H9 (cell line): ENCODE measurements at regions not wholly inside any gene's neighbourhood (a gene's known extent, or its start where the extent isn't known, plus 50 kb on each side); places are given as distances from the start of the nearest gene placed in this dataset.

Experiments used
- DNase-seq: peaks from one replicate; pipeline ENCODE4 v3.0.0-alpha.2; 2017
- H2AFZ ChIP-seq: one replicate; pipeline ENCODE4 v1.6.1; 2013; ENCODE audit warnings: mild to moderate bottlenecking, low read length, control low read depth, moderate library complexity
- H2AK5ac ChIP-seq: 2 replicates; pipeline ENCODE4 v1.6.1; 2013; ENCODE audit warnings: low read length, control low read depth, mixed read lengths; ENCODE audit not compliant: insufficient read length
- H2BK120ac ChIP-seq: one replicate; pipeline ENCODE4 v1.6.1; 2013; ENCODE audit warnings: low read depth, mild to moderate bottlenecking, low read length, control low read depth, inconsistent platforms; ENCODE audit not compliant: poor library complexity, severe bottlenecking
- H2BK12ac ChIP-seq: 2 replicates; pipeline ENCODE4 v1.6.1; 2013; ENCODE audit warnings: low read length, control low read depth, mixed read lengths, low read depth; ENCODE audit not compliant: insufficient read length
- H2BK15ac ChIP-seq: 2 replicates; pipeline ENCODE4 v1.6.1; 2013; ENCODE audit warnings: low read depth, low read length, control low read depth
- H2BK20ac ChIP-seq: one replicate; pipeline ENCODE4 v1.6.1; 2013; ENCODE audit warnings: low read depth, mild to moderate bottlenecking, low read length, control low read depth, inconsistent platforms; ENCODE audit not compliant: poor library complexity, severe bottlenecking
- H2BK5ac ChIP-seq: 2 replicates; pipeline ENCODE4 v1.6.1; 2013; ENCODE audit warnings: low read length, control low read depth, mixed read lengths; ENCODE audit not compliant: insufficient read length
- H3K14ac ChIP-seq: 2 replicates; pipeline ENCODE4 v1.6.1; 2013; ENCODE audit warnings: low read length, control low read depth; ENCODE audit not compliant: insufficient read depth
- H3K18ac ChIP-seq: 2 replicates; pipeline ENCODE4 v1.6.1; 2013; ENCODE audit warnings: low read depth, mild to moderate bottlenecking, mixed read lengths, low read length, control low read depth; ENCODE audit not compliant: insufficient read length
- H3K23ac ChIP-seq: 2 replicates; pipeline ENCODE4 v1.6.1; 2013; ENCODE audit warnings: low read length, control low read depth, mixed read lengths, low read depth; ENCODE audit not compliant: insufficient read length
- H3K23me2 ChIP-seq: 2 replicates; pipeline ENCODE4 v1.6.1; 2013; ENCODE audit warnings: low read depth, mild to moderate bottlenecking, mixed read lengths, low read length, control low read depth; ENCODE audit not compliant: insufficient read length, poor library complexity, severe bottlenecking
- H3K27ac ChIP-seq: 2 replicates; pipeline ENCODE4 v1.5.1; 2013; ENCODE audit warnings: low read length, control low read depth, mixed read lengths, low read depth; ENCODE audit not compliant: insufficient read length
- H3K27me3 ChIP-seq: 2 replicates; pipeline ENCODE4 v1.6.1; 2013; ENCODE audit warnings: low read length, control low read depth, inconsistent platforms; ENCODE audit not compliant: insufficient read depth
- H3K4ac ChIP-seq: 2 replicates; pipeline ENCODE4 v1.6.1; 2013; ENCODE audit warnings: low read depth, mild to moderate bottlenecking, control low read depth, inconsistent platforms, low read length, moderate library complexity
- H3K4me1 ChIP-seq: 2 replicates; pipeline ENCODE4 v1.6.1; 2013; ENCODE audit warnings: low read length, control low read depth, inconsistent platforms; ENCODE audit not compliant: insufficient read depth
- H3K4me2 ChIP-seq: 2 replicates; pipeline ENCODE4 v1.6.1; 2013; ENCODE audit warnings: low read length, control low read depth, mixed read lengths; ENCODE audit not compliant: insufficient read length, insufficient read depth
- H3K56ac ChIP-seq: 2 replicates; pipeline ENCODE4 v1.6.1; 2013; ENCODE audit warnings: low read depth, mild to moderate bottlenecking, mixed read lengths, low read length, control low read depth; ENCODE audit not compliant: insufficient read length
- H3K79me1 ChIP-seq: 2 replicates; pipeline ENCODE4 v1.6.1; 2013; ENCODE audit warnings: low read depth, mild to moderate bottlenecking, moderate library complexity, low read length, control low read depth, inconsistent platforms; ENCODE audit not compliant: insufficient read depth, poor library complexity, severe bottlenecking
- H3K79me2 ChIP-seq: 2 replicates; pipeline ENCODE4 v1.6.1; 2013; ENCODE audit warnings: low read length, control low read depth, inconsistent platforms; ENCODE audit not compliant: insufficient read depth
- H3K9ac ChIP-seq: 2 replicates; pipeline ENCODE4 v1.6.1; 2013; ENCODE audit warnings: low read length, control low read depth, mixed read lengths; ENCODE audit not compliant: insufficient read length; ENCODE audit errors: extremely low read depth
- H3K9me3 ChIP-seq: one replicate; pipeline ENCODE4 v1.6.1; 2013; ENCODE audit warnings: low read depth, low read length, inconsistent platforms; ENCODE audit not compliant: control insufficient read depth
- H3T11ph ChIP-seq: one replicate; pipeline ENCODE4 v1.6.1; 2013; ENCODE audit warnings: mild to moderate bottlenecking, low read length, control low read depth, inconsistent platforms
- H4K20me1 ChIP-seq: one replicate; pipeline ENCODE4 v1.6.1; 2013; ENCODE audit not compliant: control insufficient read depth, insufficient read length, insufficient read depth
- H4K5ac ChIP-seq: 2 replicates; pipeline ENCODE4 v1.6.1; 2013; ENCODE audit warnings: low read depth, mild to moderate bottlenecking, mixed read lengths, low read length, control low read depth; ENCODE audit not compliant: insufficient read length
- H4K8ac ChIP-seq: replicated peaks from 2 replicates; pipeline ENCODE4 v1.6.1; 2013; ENCODE audit warnings: low read length, control low read depth, mixed read lengths, low read depth; ENCODE audit not compliant: insufficient read length
- H4K91ac ChIP-seq: 2 replicates; pipeline ENCODE4 v1.6.1; 2013; ENCODE audit warnings: low read depth, mild to moderate bottlenecking, moderate library complexity, mixed read lengths, low read length, control low read depth; ENCODE audit not compliant: insufficient read length
- H3K27ac Mint-ChIP-seq, 3 experiments: 2 replicates in 2 of 3; 3 replicates in 1 of 3; pipeline ENCODE4 v1.8.0; 2020 to 2021; ENCODE audit warnings: mixed read lengths in 3 of 3, mild to moderate bottlenecking in 1 of 3, moderate library complexity in 1 of 3
- H3K27me3 Mint-ChIP-seq: 2 replicates; pipeline ENCODE4 v1.8.0; 2021; ENCODE audit warnings: low read depth, mild to moderate bottlenecking, moderate library complexity, mixed read lengths
- H3K36me3 Mint-ChIP-seq, 3 experiments: 2 replicates in 2 of 3; 3 replicates in 1 of 3; pipeline ENCODE4 v1.8.0; 2020 to 2021; ENCODE audit warnings: low read depth in 3 of 3, mixed read lengths in 3 of 3; ENCODE audit not compliant: insufficient read depth in 1 of 3
- H3K4me1 Mint-ChIP-seq, 2 experiments: 2 replicates each; pipeline ENCODE4 v1.8.0; 2020; ENCODE audit warnings: mixed read lengths in 2 of 2
- H3K4me3 Mint-ChIP-seq, 2 experiments: 2 replicates in 1 of 2; 3 replicates in 1 of 2; pipeline ENCODE4 v1.8.0; 2020 to 2021; ENCODE audit warnings: mild to moderate bottlenecking in 2 of 2, mixed read lengths in 2 of 2, moderate library complexity in 1 of 2
- H3K9me3 Mint-ChIP-seq, 2 experiments: 2 replicates in 1 of 2; 3 replicates in 1 of 2; pipeline ENCODE4 v1.8.0; 2020; ENCODE audit warnings: mild to moderate bottlenecking in 2 of 2, mixed read lengths in 2 of 2, moderate library complexity in 1 of 2
- WGBS: extraction: QIAGEN DNeasy Blood & Tissue Kit; methylation state at CpG from one replicate; pipeline ENCODE4 v1.1.7; 2013; ENCODE audit warnings: missing lambda C conversion rate, low lambda C conversion rate, mixed read lengths; ENCODE audit not compliant: insufficient read length; ENCODE audit errors: extremely low coverage; 5-methylcytosine and 5-hydroxymethylcytosine counted together
- TF ChIP-seq, protein P1 (sequence below): fragments of 200-600 bp; sonication (generic); conservative IDR thresholded peaks from 3 replicates; pipeline ENCODE4 v1.8.0; 2021; ENCODE audit warnings: antibody characterized with exemption, mild to moderate bottlenecking

DNA sequence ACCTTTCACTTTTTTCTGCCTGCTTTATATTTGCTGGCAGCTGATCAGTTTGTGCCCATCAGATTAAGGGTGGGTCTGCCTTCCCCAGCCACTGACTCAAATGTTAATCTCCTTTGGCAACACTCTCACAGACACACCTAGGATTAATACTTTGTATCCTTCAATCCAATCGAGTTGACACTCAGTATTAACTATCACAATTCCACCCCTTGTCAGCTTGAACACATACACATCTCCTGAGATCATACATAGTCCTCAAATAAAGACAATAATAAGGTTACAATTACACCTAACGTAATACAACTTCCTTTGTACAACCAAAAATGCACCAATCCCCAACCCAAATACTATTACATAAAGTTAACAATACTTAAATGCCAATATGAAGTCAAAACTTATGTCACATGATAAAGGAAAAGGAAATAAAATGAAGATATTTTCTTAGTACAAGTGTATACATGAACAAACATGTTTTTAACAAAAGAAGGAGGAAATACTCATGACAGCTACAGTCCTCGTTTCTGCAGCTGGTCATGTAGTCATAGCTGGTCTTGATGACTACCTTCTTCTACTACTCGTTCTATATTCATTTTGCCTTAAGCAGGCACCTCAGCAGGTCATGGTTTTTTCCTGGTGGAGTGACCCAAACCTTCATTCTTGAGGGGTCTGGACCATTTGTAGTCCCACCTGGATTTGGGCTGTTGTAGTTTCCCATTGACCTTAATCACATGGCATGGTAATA is 96.7 kb upstream of the CABCOCO1 start:
- no peak overlapping the region for H2AK5ac ChIP-seq
- no peak overlapping the region for H2BK20ac ChIP-seq
- no peak overlapping the region for H3K9ac ChIP-seq
- no peak overlapping the region for H4K91ac ChIP-seq
- H3K56ac ChIP-seq = no peak overlapping the region
- no CpG with 5 or more reads among the region's 4 CpGs for WGBS
- Mint-ChIP-seq H3K27me3 (no peaks in the 10 kb centered on the region), H3K36me3 (peaks cover 10 to 13% (median 13%) of the 10 kb centered on the region in 3 experiments), H3K4me3 (no peak overlapping the region), H3K9me3 (peaks cover 14 to 21% of the 10 kb centered on the region in 2 experiments), H3K4me1 (no peaks in the 10 kb centered on the region), H3K27ac (no peak overlapping the region)
- H2BK15ac ChIP-seq = no peak overlapping the region
- no peak overlapping the region for H3K4ac ChIP-seq
- TF ChIP-seq, protein P1, sequence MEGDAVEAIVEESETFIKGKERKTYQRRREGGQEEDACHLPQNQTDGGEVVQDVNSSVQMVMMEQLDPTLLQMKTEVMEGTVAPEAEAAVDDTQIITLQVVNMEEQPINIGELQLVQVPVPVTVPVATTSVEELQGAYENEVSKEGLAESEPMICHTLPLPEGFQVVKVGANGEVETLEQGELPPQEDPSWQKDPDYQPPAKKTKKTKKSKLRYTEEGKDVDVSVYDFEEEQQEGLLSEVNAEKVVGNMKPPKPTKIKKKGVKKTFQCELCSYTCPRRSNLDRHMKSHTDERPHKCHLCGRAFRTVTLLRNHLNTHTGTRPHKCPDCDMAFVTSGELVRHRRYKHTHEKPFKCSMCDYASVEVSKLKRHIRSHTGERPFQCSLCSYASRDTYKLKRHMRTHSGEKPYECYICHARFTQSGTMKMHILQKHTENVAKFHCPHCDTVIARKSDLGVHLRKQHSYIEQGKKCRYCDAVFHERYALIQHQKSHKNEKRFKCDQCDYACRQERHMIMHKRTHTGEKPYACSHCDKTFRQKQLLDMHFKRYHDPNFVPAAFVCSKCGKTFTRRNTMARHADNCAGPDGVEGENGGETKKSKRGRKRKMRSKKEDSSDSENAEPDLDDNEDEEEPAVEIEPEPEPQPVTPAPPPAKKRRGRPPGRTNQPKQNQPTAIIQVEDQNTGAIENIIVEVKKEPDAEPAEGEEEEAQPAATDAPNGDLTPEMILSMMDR = no peak
- H3K4me2 ChIP-seq = no peak overlapping the region
- DNase-seq = no peak
- H3K4me1 ChIP-seq = no peaks in the 10 kb centered on the region
- no peak overlapping the region for H3T11ph ChIP-seq
- no peaks in the 10 kb centered on the region for H4K20me1 ChIP-seq
- no peak overlapping the region for H4K5ac ChIP-seq
- no peaks in the 10 kb centered on the region for H3K79me1 ChIP-seq
- H3K14ac ChIP-seq = no peak overlapping the region
- H3K9me3 ChIP-seq = no peaks in the 10 kb centered on the region
- no peak overlapping the region for H2BK5ac ChIP-seq
- H4K8ac ChIP-seq = no peak overlapping the region
- no peak overlapping the region for H3K18ac ChIP-seq
- H3K27ac ChIP-seq = no peak overlapping the region
- H3K27me3 ChIP-seq = no peaks in the 10 kb centered on the region
- H3K79me2 ChIP-seq = no peaks in the 10 kb centered on the region
- H3K23ac ChIP-seq = no peak overlapping the region
- H2BK120ac ChIP-seq = no peak overlapping the region
- no peak overlapping the region for H2AFZ ChIP-seq
- no peak overlapping the region for H2BK12ac ChIP-seq
- H3K23me2 ChIP-seq = no peaks in the 10 kb centered on the region
